GDM1 (cell line): ENCODE measurements at regions not wholly inside any gene's neighbourhood (a gene's known extent, or its start where the extent isn't known, plus 50 kb on each side); places are given as distances from the start of the nearest gene placed in this dataset.
"Not testable (repeated sequence)": the region's sequence is repeated elsewhere in the genome, so short reads cannot be mapped to it uniquely, and the experiment has no call there.

Experiments used
- DNase-seq: peaks from one replicate; lab custom pipeline; 2025; lab: John Stamatoyannopoulos, UW

- DNase-seq = no peak
Measured at GRCh38 chr6:119960456-119960855, 610.9 kb upstream of the MAN1A1 start.

GRCh38 chr6:119960036-119960435 is 610.5 kb upstream of the MAN1A1 start:
- no peak for DNase-seq

GRCh38 chr6:119957195-119957594 is 607.6 kb upstream of the MAN1A1 start:
- no peak for DNase-seq

GRCh38 chr6:119952696-119953095 is 603.1 kb upstream of the MAN1A1 start:
- DNase-seq = no peak

- no peak for DNase-seq
Measured at GRCh38 chr6:119950681-119951080, 601.1 kb upstream of the MAN1A1 start.

GRCh38 chr6:119942078-119942752 is 592.7 kb upstream of the MAN1A1 start:
- no peak for DNase-seq

GRCh38 chr6:119938752-119939151 is 589.2 kb upstream of the MAN1A1 start:
- no peak for DNase-seq

GRCh38 chr6:119934816-119935215 is 585.3 kb upstream of the MAN1A1 start:
- DNase-seq = no peak

GRCh38 chr6:119929121-119929520 is 579.6 kb upstream of the MAN1A1 start:
- no peak for DNase-seq

- DNase-seq = not testable (repeated sequence)
Measured at GRCh38 chr6:119924888-119925287, 575.3 kb upstream of the MAN1A1 start.

- DNase-seq = no peak
Measured at GRCh38 chr6:119922814-119923213, 573.3 kb upstream of the MAN1A1 start.

GRCh38 chr6:119921491-119922010 is 572.0 kb upstream of the MAN1A1 start:
- no peak for DNase-seq

GRCh38 chr6:119917186-119917585 is 567.6 kb upstream of the MAN1A1 start:
- DNase-seq = no peak

GRCh38 chr6:119915971-119916370 is 566.4 kb upstream of the MAN1A1 start:
- DNase-seq = no peak

GRCh38 chr6:119908157-119908556 is 558.6 kb upstream of the MAN1A1 start:
- DNase-seq = no peak

- DNase-seq = no peak
Measured at GRCh38 chr6:119902681-119903080, 553.1 kb upstream of the MAN1A1 start.

GRCh38 chr6:119896806-119897205 is 547.2 kb upstream of the MAN1A1 start:
- no peak for DNase-seq

- no peak for DNase-seq
Measured at GRCh38 chr6:119895626-119896025, 546.1 kb upstream of the MAN1A1 start.

- no peak for DNase-seq
Measured at GRCh38 chr6:119894811-119895210, 545.2 kb upstream of the MAN1A1 start.

- no peak for DNase-seq
Measured at GRCh38 chr6:119891644-119892043, 542.1 kb upstream of the MAN1A1 start.

GRCh38 chr6:119891206-119891605 is 541.6 kb upstream of the MAN1A1 start:
- no peak for DNase-seq

- DNase-seq = no peak
Measured at GRCh38 chr6:119890470-119890869, 540.9 kb upstream of the MAN1A1 start.

- no peak for DNase-seq
Measured at GRCh38 chr6:119887666-119888065, 538.1 kb upstream of the MAN1A1 start.

GRCh38 chr6:119881416-119881815 is 531.9 kb upstream of the MAN1A1 start:
- no peak for DNase-seq
